HL-60 (cell line): ENCODE measurements at regions not wholly inside any gene's neighbourhood (a gene's known extent, or its start where the extent isn't known, plus 50 kb on each side); places are given as distances from the start of the nearest gene placed in this dataset.

Experiments
- DNase-seq, 2 experiments: peaks; one replicate each; pipeline ENCODE4 v3.0.0-alpha.2; 2010 to 2020; ENCODE audit warnings: low read depth in 1 of 2, low spot score in 1 of 2
- H3K27ac ChIP-seq: fragments of 250-450 bp; sonication (Bioruptor Pico); replicated peaks from 2 replicates; pipeline ENCODE4 v1.5.1; 2020; ENCODE audit warnings: mild to moderate bottlenecking, moderate library complexity
- H3K27me3 ChIP-seq: fragments of 250-450 bp; sonication (Bioruptor Pico); 2 replicates; pipeline ENCODE4 v1.5.1; 2021; ENCODE audit warnings: mild to moderate bottlenecking, moderate library complexity; ENCODE audit not compliant: insufficient read depth, poor library complexity, severe bottlenecking
- H3K4me3 ChIP-seq: replicated peaks from 2 replicates; pipeline ENCODE4 v1.5.1; 2011; ENCODE audit warnings: mild to moderate bottlenecking, control low read depth, low read length; ENCODE audit not compliant: insufficient read depth
- CTCF ChIP-seq: IDR thresholded peaks from one replicate; pipeline ENCODE4 v1.5.1; 2011; ENCODE audit warnings: low read length, control low read depth, inconsistent platforms; ENCODE audit not compliant: insufficient read depth
- GABPA ChIP-seq: IDR thresholded peaks from 2 replicates; pipeline ENCODE4 v1.6.1; 2012; ENCODE audit warnings: low read depth
- POLR2AphosphoS5 ChIP-seq: IDR thresholded peaks from 2 replicates; pipeline ENCODE4 v1.6.1; 2012; ENCODE audit warnings: low read depth
- REST ChIP-seq: IDR thresholded peaks from 2 replicates; pipeline ENCODE4 v1.6.1; 2012; ENCODE audit warnings: low read depth; ENCODE audit not compliant: insufficient replicate concordance
- SPI1 ChIP-seq: IDR thresholded peaks from 2 replicates; pipeline ENCODE4 v1.6.1; 2012; ENCODE audit warnings: low read depth, mild to moderate bottlenecking, borderline replicate concordance

GRCh38 chr5:85732185-85732584 is 885.6 kb upstream of the COX7C start:
- no peak overlapping the region for H3K27ac ChIP-seq
- no peak for TF ChIP-seq REST
- no peak for TF ChIP-seq POLR2AphosphoS5

GRCh38 chr5:85741972-85742371 is 875.8 kb upstream of the COX7C start:
- H3K27ac ChIP-seq, result no peak overlapping the region
- no peak for DNase-seq
- H3K4me3 ChIP-seq, result no peak overlapping the region
- no peaks in the 10 kb centered on the region for H3K27me3 ChIP-seq
- TF ChIP-seq REST (no peak), CTCF (no peak), POLR2AphosphoS5 (no peak), GABPA (no peak), SPI1 (no peak)

More at GRCh38 chr5:85732185-85732584, 885.6 kb upstream of the COX7C start:
- no peak overlapping the region for H3K4me3 ChIP-seq
- DNase-seq, result no peak
- no peaks in the 10 kb centered on the region for H3K27me3 ChIP-seq

- H3K27me3 ChIP-seq, result no peaks in the 10 kb centered on the region
- H3K4me3 ChIP-seq, result no peak overlapping the region
- no peak overlapping the region for H3K27ac ChIP-seq
- TF ChIP-seq CTCF, result no peak
- TF ChIP-seq POLR2AphosphoS5, result no peak
- no peak for TF ChIP-seq GABPA
- TF ChIP-seq SPI1, result no peak
- TF ChIP-seq REST, result no peak
- DNase-seq, result no peak
These were observed 857.2 kb upstream of the COX7C start for GRCh38 chr5:85760519-85760918.

GRCh38 chr5:85769347-85769746 is 848.4 kb upstream of the COX7C start:
- Histone ChIP-seq H3K27me3 (no peaks in the 10 kb centered on the region), H3K27ac (no peak overlapping the region), H3K4me3 (no peak overlapping the region)
- TF ChIP-seq CTCF (no peak), POLR2AphosphoS5 (no peak), REST (no peak), SPI1 (no peak), GABPA (no peak)
- DNase-seq, result no peak
